ENCODE measurements at regions not wholly inside any gene's neighbourhood (a gene's known extent, or its start where the extent isn't known, plus 50 kb on each side); places are given as distances from the start of the nearest gene placed in this dataset.

GRCh38 chr16:59330019-59330670, 596.0 kb upstream of the GOT2 start:
- TF ChIP-seq CTCF (conservative IDR thresholded peaks at IDR 0.05; ENCODE audit: low read depth, low read length) (no peak), EZH2 (IDR thresholded peaks at IDR 0.05; ENCODE audit: low read length, unreplicated experiment) (no peak), EZH2phosphoT487 (IDR thresholded peaks at IDR 0.05; ENCODE audit: borderline replicate concordance, low read length) (no peak)

Measured in PC-3 (cell line).